ENCODE measurements at regions not wholly inside any gene's neighbourhood (a gene's known extent, or its start where the extent isn't known, plus 50 kb on each side); places are given as distances from the start of the nearest gene placed in this dataset.

- H3K36me3 ChIP-seq (ENCODE audit: insufficient read depth in 1 of 2, low read depth in 1 of 2), result no peaks in the 10 kb centered on the region
- TF ChIP-seq, protein P1, sequence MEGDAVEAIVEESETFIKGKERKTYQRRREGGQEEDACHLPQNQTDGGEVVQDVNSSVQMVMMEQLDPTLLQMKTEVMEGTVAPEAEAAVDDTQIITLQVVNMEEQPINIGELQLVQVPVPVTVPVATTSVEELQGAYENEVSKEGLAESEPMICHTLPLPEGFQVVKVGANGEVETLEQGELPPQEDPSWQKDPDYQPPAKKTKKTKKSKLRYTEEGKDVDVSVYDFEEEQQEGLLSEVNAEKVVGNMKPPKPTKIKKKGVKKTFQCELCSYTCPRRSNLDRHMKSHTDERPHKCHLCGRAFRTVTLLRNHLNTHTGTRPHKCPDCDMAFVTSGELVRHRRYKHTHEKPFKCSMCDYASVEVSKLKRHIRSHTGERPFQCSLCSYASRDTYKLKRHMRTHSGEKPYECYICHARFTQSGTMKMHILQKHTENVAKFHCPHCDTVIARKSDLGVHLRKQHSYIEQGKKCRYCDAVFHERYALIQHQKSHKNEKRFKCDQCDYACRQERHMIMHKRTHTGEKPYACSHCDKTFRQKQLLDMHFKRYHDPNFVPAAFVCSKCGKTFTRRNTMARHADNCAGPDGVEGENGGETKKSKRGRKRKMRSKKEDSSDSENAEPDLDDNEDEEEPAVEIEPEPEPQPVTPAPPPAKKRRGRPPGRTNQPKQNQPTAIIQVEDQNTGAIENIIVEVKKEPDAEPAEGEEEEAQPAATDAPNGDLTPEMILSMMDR (IDR thresholded peaks at IDR 0.05), result no peak
- intact Hi-C loops (cut with DNase I), result no loop called here
- no peaks in the 10 kb centered on the region for H3K4me1 ChIP-seq
- H3K4me3 ChIP-seq, result no peak overlapping the region
- DNase-seq (no peak), ATAC-seq (no peak)
- WGBS, 3 donors, result 28 to 34% (median 30%) methylated on average over 4 of the region's 4 CpGs
- H3K9me3 ChIP-seq, result no peaks in the 10 kb centered on the region
- no peak overlapping the region for H3K27ac ChIP-seq
- peaks cover 0 to 14% (median 3%) of the 10 kb centered on the region in 3 donors for H3K27me3 ChIP-seq (ENCODE audit: insufficient read depth in 3 of 3, low read length in 2 of 3)
Observed at GRCh38 chr5:141737535-141737934, 55.5 kb upstream of the ARAP3 start.

GRCh38 chr5:141735823-141736222, 53.8 kb upstream of the ARAP3 start:
- WGBS, 3 donors, result 30 to 49% (median 36%) methylated on average over 1 of the region's 1 CpG
- no peak for ATAC-seq

GRCh38 chr5:141734501-141735229, 52.6 kb upstream of the ARAP3 start:
- Histone ChIP-seq H3K27ac (no peak overlapping the region), H3K4me1 (no peaks in the 10 kb centered on the region), H3K27me3 (ENCODE audit: insufficient read depth in 3 of 3, low read length in 2 of 3) (peaks cover 0 to 11% (median 3%) of the 10 kb centered on the region in 3 donors), H3K36me3 (ENCODE audit: insufficient read depth in 1 of 2, low read depth in 1 of 2) (no peaks in the 10 kb centered on the region), H3K4me3 (no peak overlapping the region), H3K9me3 (no peaks in the 10 kb centered on the region)
- WGBS, 3 donors, result 51 to 55% (median 53%) methylated on average over 4 of the region's 4 CpGs
- no peak for ATAC-seq
- TF ChIP-seq, protein P1 (IDR thresholded peaks at IDR 0.05), result no peak
- no peak for DNase-seq
- intact Hi-C loops (cut with DNase I), result no loop called here

More at GRCh38 chr5:141735823-141736222, 53.8 kb upstream of the ARAP3 start:
- intact Hi-C loops (cut with DNase I), result no loop called here
- Histone ChIP-seq H3K27ac (no peak overlapping the region), H3K4me1 (no peaks in the 10 kb centered on the region), H3K9me3 (no peaks in the 10 kb centered on the region), H3K36me3 (ENCODE audit: insufficient read depth in 1 of 2, low read depth in 1 of 2) (no peaks in the 10 kb centered on the region), H3K4me3 (no peak overlapping the region), H3K27me3 (ENCODE audit: insufficient read depth in 3 of 3, low read length in 2 of 3) (peaks cover 0 to 11% (median 3%) of the 10 kb centered on the region in 3 donors)
- TF ChIP-seq, protein P1 (IDR thresholded peaks at IDR 0.05), result no peak
- DNase-seq, result no peak

GRCh38 chr5:141733198-141733597, 51.2 kb upstream of the ARAP3 start:
- intact Hi-C loops (cut with DNase I), result no loop called here
- no peaks in the 10 kb centered on the region for H3K4me1 ChIP-seq
- no peak for DNase-seq

More at GRCh38 chr5:141733198-141733597, 51.2 kb upstream of the ARAP3 start:
- H3K9me3 ChIP-seq, result no peaks in the 10 kb centered on the region
- peaks cover 0 to 11% (median 3%) of the 10 kb centered on the region in 3 donors for H3K27me3 ChIP-seq (ENCODE audit: insufficient read depth in 3 of 3, low read length in 2 of 3)
- no peak for ATAC-seq
- TF ChIP-seq, protein P1 (IDR thresholded peaks at IDR 0.05), result no peak
- H3K27ac ChIP-seq, result no peak overlapping the region
- no peak overlapping the region for H3K4me3 ChIP-seq
- no peaks in the 10 kb centered on the region for H3K36me3 ChIP-seq (ENCODE audit: insufficient read depth in 1 of 2, low read depth in 1 of 2)
- WGBS, 3 donors, result 68 to 71% (median 71%) methylated on average over 2 of the region's 2 CpGs

All from psoas muscle (tissue), 7 donors.